HG03097 (cell line): ENCODE measurements at regions not wholly inside any gene's neighbourhood (a gene's known extent, or its start where the extent isn't known, plus 50 kb on each side); places are given as distances from the start of the nearest gene placed in this dataset.

Experiments
- ATAC-seq: cut with Tn5 transposase; IDR thresholded peaks from one replicate; pipeline ENCODE4 v1.9.1; 2021; ENCODE audit not compliant: unreplicated experiment, low FRiP score

DNA sequence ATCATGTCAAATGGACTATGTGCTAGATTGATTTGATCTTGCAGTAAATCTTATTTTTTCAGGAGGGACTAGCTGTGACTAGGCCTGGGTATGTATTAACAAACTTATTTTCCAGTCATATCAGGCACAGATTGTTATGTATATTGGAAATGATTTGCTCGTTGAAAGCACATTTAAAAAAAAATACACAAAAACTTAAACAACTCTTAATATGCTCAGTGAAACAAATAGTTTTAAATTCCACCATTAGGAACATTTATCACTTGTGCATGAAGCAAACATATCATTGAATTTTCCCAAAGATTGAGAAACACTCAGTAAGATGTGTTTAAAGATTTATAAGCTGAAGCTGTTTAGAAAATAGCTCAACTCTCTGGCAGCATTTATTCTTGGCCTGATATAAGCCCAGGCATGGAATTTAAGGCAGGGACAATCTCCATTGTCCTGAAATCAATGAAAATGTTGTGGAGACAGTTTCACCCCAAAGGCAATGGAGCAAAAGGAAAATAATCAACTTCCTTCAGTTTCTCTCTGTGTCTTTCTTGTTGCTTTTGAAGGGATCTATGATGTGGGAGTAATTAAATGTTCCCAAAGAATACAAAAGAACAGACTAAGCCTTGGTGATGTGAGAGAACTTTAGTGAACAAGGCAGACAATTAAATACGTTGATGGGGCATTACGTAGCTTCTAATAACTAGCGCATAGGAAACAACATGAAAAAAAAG, 250.3 kb downstream of the GPR37 start:
- ATAC-seq, result no peak

DNA sequence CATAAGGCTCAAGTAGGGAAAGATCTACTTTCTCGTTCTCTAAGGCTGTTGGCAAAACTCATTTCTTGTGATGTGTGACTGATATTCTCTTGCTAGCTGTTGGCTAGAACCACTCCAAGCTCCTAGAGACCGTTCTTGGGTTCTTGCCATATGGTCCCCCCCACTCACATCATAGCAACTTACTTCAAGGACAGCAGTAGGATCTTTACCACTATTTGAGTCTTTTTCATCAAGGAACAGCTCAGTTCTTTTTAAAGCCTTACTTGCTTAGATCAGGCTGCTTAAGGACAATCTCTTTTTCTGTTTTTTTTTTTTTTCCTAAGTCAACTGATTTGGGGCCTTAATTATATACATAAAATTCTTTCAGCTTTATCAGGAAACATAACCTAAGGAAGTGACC, 251.1 kb downstream of the GPR37 start:
- no peak for ATAC-seq

DNA sequence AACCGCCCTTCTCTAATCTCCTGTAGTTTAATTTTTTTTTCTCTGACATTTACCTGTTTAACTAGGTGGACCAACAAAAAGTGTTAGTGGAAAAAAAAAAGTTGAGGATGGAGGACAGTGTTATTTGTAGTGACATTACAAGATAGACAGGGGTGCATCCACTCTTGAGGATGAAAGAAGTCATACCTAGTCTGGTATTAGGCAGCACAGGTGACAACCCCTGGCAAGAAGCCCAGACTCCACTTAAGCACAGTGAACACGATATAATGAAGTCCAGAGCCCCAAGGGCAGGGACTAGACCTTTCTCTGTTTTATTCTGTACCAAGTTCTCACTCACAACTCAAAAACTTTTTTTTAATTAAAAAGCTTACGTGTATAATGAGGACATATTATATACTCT, 268.4 kb downstream of the GPR37 start:
- no peak for ATAC-seq

DNA sequence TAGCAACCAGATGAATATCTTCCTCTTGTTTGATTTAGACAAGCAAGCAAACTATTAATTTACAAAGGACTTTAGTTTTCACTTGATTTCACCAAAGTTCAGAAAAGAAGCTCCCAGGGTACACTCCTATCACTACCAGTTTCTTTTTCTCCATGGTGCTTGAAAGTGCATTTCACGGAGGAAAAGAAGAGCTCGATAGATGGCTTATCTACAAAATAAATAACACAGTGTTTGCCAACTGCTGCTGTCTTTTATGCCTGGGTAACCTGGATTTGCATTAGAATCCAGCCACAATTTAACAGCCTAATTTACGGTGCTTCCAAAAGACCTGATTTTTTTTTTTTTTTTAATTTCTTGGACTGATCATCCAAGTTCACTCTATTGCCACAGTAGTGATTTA, 275.7 kb downstream of the GPR37 start:
- ATAC-seq, result no peak

DNA sequence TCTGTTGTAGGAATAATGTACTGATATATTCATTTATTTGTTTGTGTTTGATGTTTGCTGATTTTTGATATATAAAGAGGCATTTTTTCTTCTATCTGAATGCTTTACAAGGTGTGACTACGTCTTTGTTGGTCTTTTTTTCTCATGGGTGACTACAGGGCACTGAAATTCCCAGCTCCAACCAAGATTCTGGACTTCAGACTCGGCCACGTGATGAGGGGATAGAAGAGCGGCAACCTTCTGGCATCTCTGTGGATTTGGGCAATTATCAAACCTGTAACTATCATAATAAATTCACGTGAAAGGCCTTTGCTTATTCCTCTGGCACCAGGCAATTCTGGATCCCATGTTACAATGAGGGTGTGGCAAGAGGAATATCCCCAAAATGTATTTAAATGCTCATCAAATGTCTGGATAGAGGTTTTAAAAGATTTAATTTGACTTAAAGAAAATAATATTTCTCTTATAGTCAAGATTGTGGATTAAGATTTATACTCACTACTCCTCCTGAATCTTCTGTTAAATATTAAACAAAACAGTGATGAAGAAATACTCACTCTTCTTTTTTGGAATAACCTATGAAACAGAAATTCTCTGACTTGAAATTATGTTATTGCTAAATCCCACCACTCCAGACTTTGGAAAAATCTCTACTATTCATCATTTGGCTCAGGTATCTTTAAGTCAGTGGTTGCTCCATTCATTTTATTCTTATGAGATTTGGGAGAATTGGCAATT, 276.3 kb downstream of the GPR37 start:
- no peak for ATAC-seq

DNA sequence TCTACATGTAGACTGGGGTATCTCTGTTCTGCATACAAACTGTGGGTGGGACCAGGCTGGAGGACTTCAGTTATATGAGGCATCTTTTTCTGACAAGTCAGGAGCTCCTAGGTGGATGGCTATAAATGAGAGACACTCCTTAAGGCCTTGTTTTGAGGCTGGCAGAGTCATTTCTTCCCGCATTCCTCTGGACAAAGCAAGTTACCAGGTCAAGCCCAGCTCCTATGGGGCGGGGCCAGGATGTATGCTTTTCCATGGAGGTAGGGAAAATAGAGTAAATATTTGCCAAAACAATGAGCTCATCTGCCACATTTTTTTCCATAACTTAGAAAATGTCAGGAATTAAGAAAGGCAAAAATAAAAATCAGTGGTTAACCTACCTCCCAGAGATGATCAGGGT, 283.4 kb downstream of the GPR37 start:
- no peak for ATAC-seq

DNA sequence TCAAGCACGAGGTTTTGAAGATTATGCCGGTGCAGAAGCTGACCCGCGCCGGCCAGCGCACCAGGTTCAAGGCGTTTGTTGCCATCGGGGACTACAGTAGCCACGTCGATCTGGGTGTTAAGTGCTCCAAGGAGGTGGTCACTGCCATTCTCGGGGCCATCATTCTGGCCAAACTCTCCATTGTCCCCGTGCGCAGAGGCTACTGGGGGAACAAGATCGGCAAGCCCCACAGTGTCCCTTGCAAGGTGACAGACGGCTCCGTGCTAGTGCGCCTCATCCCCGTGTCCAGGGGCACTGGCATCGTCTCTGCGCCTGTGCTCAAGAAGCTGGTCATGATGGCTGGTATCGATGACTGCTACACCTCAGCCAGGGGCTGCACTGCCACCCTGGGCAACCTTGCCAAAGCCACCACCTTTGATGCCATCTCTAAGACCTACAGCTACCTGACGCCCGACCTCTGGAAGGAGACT, 284.7 kb downstream of the GPR37 start:
- no peak for ATAC-seq

DNA sequence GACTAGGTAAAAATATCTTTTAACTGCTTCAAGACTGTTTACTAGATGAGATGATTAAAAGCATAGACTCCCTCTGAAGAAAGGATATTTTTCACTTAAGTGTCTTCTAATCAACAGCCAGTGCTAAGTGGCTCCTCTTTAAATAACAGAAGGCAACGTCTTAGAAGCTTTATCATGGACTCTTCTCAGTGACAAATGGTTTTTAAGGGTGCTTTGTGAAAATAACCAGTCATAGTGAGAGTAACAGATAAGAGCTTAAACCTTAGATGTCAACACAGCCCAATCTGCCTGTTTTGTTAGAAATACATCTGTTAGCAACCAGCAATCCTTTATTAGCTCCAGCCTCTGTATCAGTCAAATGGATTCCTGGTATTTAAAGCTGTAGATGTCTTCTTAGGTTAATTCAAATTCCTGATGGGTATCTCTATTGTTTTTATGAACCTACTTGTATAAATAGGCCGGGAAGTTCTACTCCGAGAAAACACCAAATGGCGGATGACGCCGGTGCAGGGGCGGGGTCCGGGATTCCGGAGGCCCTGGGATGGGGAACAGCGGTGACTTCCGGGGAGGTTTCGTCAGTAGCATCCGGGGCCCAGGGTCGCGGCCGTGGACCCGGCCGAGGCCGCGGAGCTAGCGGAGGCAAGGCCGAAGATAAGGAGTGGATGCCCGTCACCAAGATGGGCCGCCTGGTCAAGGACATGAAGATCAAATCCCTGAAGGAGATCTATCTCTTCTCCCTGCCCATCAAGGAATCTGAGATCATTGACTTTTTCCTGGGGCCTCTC, 285.4 kb downstream of the GPR37 start:
- ATAC-seq, result no peak

DNA sequence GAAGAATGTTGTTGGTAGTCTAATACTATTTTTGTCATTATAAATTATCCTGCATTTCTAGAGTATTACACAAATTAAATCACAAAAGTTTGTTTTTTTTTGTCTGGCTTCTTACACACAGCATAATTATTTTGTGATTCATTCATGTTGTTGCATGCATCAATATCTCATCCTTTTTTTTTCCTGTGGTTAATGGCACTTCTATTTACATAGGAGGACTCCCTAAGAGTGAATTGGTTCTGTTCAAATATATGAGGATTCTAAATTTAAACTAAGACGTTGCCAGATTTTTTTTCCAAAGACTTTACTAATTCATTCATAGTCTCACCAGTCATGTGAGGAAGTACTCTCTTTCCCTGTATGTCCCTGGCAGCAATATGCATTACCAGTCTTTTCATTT, 303.3 kb downstream of the GPR37 start:
- ATAC-seq, result no peak

DNA sequence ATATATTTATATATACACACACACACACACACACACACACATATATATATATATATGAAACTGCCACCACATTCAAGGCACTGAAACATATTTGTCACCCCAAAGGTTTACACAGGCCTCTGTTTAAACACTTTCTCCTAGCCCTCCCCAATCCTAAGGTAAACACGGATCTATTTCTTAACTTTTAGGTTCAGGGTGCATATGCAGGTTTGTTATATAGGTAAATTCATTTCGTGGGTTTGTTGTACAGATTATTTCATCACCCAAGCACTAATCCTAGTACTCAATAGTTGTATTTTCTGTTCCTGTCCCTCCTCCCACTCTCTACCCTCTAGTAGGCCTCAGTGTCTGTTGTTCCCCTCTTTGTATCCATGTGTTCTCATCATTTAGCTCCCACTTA, 305.0 kb downstream of the GPR37 start:
- no peak for ATAC-seq

DNA sequence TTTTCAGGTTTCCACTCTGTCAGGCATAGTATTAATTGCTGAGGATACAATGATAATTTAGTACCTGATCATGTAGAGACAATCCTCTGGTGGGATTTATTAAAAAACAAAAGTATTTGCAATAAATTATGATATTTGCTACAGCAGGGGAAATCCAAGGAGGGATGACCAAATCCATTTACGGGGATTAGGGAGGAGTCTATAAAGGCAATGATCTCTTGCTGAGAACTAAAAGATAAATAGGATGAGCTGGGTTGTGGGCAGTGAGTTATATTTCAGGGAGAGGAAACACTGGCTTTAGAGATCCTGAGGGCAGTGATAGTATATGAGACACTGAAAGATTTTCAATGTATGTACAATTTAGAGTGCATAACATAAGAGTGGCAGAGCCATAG, 305.5 kb downstream of the GPR37 start:
- ATAC-seq, result no peak

DNA sequence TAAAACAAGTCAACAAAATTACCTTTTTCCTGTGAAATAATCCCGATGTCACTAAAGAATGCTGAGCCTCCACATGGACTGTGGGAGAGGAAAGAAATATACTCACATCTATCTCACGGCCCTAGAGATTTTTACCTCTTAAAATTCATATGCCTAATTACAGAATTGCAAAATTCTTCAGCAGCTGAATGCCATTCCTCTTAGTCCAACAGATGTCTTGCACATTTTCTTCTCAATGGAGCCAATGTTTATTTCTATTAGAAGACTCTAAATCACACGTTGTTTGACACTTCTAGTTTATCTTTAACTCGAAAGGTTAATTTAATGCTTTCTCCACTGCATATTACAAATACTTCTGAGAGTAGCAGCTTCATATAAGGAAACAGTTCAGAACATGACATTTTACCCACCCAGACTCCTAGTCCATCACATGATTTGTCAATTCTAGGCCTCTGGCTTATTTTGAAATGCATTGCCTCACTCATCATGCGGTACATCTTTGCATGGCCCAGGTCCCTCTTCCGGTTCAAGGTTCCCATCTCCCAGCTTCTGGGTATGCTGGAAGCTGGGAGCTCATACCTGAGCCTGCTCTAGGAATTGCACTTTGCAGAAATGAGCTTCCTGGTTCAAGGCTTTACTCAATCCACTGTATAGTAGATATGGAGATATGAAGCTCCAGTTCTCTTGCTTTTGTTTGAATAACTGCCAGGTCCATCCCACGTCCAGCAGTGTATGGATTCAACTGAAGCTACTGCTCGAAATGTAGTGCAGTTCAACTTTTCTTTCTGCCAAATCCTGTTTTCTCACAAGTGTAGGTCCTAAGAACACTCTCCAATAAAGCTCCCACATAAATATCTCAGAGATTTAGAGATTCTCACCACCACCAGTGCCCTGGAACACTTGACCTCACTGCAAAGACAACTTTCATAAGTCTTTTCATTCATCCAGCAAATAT, 306.2 kb downstream of the GPR37 start:
- no peak for ATAC-seq

DNA sequence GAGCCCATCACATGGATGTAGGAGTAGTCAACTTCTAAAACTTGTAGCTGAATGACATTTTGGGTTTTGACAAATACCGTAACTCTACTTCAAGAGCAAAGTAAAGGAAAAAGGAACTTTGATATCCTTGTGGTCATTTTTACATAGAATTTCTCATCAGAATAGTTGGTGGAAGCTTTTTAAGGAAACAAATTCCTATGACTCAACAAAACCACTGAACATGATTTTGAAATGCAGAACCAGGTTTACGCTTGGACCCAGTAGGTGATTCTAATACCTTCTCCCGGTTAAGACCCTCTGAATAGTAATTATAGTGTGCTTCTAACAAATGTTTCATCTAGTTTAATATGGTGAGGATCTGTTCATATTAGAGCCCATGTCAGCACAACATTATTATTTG, 307.8 kb downstream of the GPR37 start:
- ATAC-seq, result no peak

DNA sequence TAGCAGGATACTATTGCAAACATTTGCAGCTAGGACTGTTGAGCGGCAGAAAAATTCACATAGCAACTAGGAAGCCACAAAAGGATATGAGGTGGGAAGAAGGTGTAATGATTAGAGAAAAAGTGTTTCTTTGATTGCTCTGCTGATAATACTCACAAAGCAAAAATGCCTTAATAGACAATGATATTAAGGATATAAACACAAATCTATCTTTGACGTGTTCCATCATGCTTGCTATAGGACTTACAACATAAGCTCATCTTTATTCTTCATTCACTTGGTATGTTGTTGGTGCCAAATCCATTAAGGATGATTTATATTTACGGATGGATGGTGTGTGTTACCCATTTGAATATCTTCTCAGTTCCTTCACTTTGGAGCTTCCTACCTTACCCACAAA, 309.3 kb downstream of the GPR37 start:
- no peak for ATAC-seq

DNA sequence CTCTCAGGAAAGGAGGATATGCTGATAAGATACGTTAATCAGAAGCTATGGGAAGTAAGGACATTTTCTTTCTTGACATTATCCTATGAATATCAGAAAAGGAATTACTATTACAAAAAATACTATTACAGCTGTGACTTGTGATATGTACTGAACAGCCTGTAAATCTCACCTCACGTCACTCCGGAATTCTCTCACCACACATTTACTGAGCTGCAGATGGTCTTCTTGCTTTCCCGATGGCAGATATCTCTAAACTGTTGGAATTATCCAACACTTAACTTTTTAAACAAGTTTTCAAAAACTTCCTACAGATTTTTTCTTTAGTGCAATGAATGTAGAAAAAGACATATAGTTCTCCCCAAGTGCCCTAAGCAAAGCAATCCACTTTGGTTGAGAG, 313.4 kb downstream of the GPR37 start:
- ATAC-seq, result no peak

DNA sequence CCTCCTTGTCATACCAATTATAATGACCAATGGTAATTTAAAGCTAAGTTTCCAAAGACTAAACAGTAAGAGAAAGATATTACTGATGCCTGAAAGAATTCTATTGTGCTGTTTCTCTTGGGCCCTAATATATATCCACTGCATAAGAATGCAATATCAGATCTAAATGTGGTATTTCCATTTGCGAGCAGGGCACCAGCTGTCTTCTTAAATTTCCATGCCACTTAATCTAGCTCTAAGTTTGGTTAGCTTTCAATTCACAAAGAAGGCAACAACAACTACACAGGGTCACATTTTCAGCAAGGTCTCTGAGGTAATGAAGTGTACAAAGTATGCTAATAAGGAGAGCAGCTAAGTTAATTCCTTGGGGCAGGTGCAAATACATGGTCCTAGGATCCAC, 315.7 kb downstream of the GPR37 start:
- no peak for ATAC-seq

DNA sequence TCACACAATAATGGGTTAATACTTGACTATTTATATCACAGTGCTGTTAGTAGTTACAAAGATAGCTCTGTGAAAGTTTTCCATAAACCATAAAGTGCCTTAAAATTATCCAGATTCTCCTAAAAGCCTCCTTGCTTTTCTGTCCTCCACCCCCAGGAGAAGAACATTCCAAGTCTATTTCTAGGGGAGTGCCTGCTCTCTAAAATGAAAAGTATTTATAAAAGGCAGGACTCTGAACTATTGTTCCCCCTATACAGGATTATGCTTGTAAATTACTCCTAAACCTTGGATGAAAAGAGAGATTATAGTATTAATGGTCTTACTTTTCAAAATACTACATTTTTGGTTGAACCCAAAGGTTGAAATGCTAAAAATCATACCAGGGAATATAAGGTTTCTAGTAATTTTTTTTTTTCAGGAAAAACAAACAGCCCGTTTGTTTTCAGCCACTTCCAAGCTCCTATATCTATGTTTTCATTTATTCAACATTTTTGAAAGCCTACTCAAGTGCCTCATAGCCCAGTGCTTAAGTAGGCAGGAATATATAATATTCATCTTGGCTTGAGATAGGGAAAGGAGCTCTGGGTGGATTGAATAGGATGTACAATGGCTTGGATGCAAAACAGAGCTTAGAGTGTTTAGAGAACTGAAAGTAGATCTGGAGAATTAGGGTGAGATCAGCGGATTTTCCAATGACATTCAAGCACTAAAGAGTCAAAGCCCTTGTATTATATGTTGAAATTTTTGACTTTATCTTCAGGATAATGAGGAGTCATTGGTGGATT, 320.7 kb downstream of the GPR37 start:
- no peak for ATAC-seq

DNA sequence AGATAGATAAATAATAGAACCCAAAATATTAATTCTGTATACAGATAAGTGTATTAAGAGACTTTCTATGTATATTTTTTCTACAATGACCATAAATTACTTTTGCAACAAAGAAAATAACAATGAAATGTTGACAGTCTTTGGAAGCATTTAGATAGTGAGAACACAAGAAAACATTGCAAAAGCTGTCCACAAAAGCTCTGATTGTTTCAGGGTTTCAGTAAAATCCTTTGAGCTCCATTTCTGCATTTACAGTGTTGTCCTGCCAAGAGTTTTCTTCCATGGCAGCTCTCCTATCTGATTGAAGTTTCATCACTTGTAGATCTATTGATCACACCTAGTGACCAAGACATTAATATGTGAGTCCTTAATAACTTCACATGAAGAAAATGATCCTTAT, 321.8 kb downstream of the GPR37 start:
- ATAC-seq, result no peak

DNA sequence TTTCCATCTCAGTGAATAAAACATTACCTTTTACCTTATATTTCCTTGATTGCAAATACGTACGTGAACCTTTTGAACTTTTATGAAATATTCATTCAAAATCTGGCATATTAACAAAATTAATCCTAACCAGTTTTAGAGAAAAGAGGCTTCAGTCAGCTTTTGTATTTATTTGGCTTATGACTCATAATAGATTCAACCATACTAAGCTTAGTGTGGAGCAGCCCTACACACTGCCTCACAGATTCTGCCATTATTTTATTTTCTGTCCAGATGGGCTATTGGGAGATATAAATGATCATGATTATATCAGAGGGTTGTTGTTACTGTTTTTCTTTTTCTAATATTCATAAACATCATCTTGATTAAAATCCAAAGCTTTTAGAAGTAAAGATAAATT, 325.5 kb downstream of the GPR37 start:
- ATAC-seq, result no peak
